H1 (cell line): ENCODE measurements at regions not wholly inside any gene's neighbourhood (a gene's known extent, or its start where the extent isn't known, plus 50 kb on each side); places are given as distances from the start of the nearest gene placed in this dataset.
A peak's percentile ranks its signal among the peaks of the same experiment; 100 is the strongest.
"Not testable (repeated sequence)": the region's sequence is repeated elsewhere in the genome, so short reads cannot be mapped to it uniquely, and the experiment has no call there.

ENCODE experiments used
- CTCF ChIA-PET: fragments of 300-600 bp; sonication (Branson Sonifier 250); formaldehyde crosslinking; loops from one replicate; lab custom pipeline; 2021; ENCODE audit not compliant: partially characterized antibody; lab: Charles Lee
- POLR2A ChIA-PET: fragments of 300-600 bp; sonication (Branson Sonifier 250); formaldehyde crosslinking; loops from one replicate; lab custom pipeline; 2021; ENCODE audit warnings: inconsistent platforms; ENCODE audit not compliant: partially characterized antibody; lab: Charles Lee
- DNase-seq, 2 experiments: peaks; one replicate each; pipeline versions ENCODE4 v3.0.0 to v3.0.0-alpha.2; 2010 to 2022; ENCODE audit warnings: low spot score in 2 of 2, low read depth in 1 of 2, mixed read lengths in 1 of 2
- FAIRE-seq: peaks from 2 replicates; lab custom pipeline; 2011; peaks lifted over from hg19 to GRCh38; lab: Jason Lieb, UNC
- H2AFZ ChIP-seq: 2 replicates; pipeline ENCODE4 v1.8.1; 2012; ENCODE audit warnings: low read length, inconsistent platforms
- H2AK5ac ChIP-seq: 2 replicates; pipeline ENCODE4 v1.6.1; 2013; ENCODE audit warnings: low read depth, low read length
- H2BK120ac ChIP-seq: replicated peaks from 2 replicates; pipeline ENCODE3; 2013; ENCODE audit warnings: low read depth, low read length, inconsistent platforms
- H2BK12ac ChIP-seq: 2 replicates; pipeline ENCODE4 v1.6.1; 2013; ENCODE audit warnings: low read depth, low read length
- H2BK15ac ChIP-seq: 2 replicates; pipeline ENCODE4 v1.6.1; 2013; ENCODE audit warnings: low read length
- H2BK20ac ChIP-seq: 2 replicates; pipeline ENCODE4 v1.6.1; 2013; ENCODE audit warnings: low read length
- H2BK5ac ChIP-seq: 2 replicates; pipeline ENCODE4 v1.6.1; 2013; ENCODE audit warnings: low read depth, low read length
- H3K14ac ChIP-seq: 2 replicates; pipeline ENCODE4 v1.6.1; 2013; ENCODE audit warnings: inconsistent platforms; ENCODE audit not compliant: insufficient read length
- H3K18ac ChIP-seq: 2 replicates; pipeline ENCODE4 v1.6.1; 2013; ENCODE audit warnings: low read length; ENCODE audit errors: extremely low read depth
- H3K23ac ChIP-seq: 2 replicates; pipeline ENCODE4 v1.6.1; 2013; ENCODE audit warnings: inconsistent platforms; ENCODE audit not compliant: insufficient read length
- H3K23me2 ChIP-seq: 2 replicates; pipeline ENCODE4 v1.6.1; 2013; ENCODE audit warnings: low read depth, low read length
- H3K27ac ChIP-seq: 2 replicates; pipeline ENCODE4 v1.6.1; 2011; ENCODE audit warnings: low read depth, low read length, inconsistent platforms
- H3K27me3 ChIP-seq, 4 experiments: replicated peaks in 1 of 4; 1 replicate in 1 of 4; 2 replicates in 3 of 4; pipeline versions ENCODE4 v1.6.1 to v1.8.1; 2011 to 2013; ENCODE audit warnings: low read length in 3 of 4, mild to moderate bottlenecking in 3 of 4, inconsistent platforms in 2 of 4, mixed read lengths in 2 of 4, moderate library complexity in 1 of 4; ENCODE audit not compliant: control insufficient read depth in 3 of 4, insufficient read depth in 3 of 4; ENCODE audit errors: extremely low read depth in 1 of 4
- H3K36me3 ChIP-seq, 4 experiments: 2 replicates each; pipeline versions ENCODE4 v1.6.1 to v1.8.1; 2011 to 2013; ENCODE audit warnings: mild to moderate bottlenecking in 4 of 4, low read length in 3 of 4, moderate library complexity in 2 of 4, control low read depth in 1 of 4, inconsistent platforms in 1 of 4; ENCODE audit not compliant: insufficient read depth in 4 of 4, control insufficient read depth in 2 of 4
- H3K4ac ChIP-seq: replicated peaks from 2 replicates; pipeline ENCODE3; 2013; ENCODE audit warnings: low read length, low read depth, mixed read lengths, inconsistent platforms; ENCODE audit not compliant: insufficient read length
- H3K4me1 ChIP-seq, 4 experiments: replicated peaks in 1 of 4; 1 replicate in 1 of 4; 2 replicates in 3 of 4; pipeline versions ENCODE4 v1.6.1 to v1.8.1; 2011 to 2013; ENCODE audit warnings: low read length in 3 of 4, inconsistent platforms in 2 of 4, mixed read lengths in 1 of 4; ENCODE audit not compliant: insufficient read depth in 4 of 4, control insufficient read depth in 3 of 4
- H3K4me2 ChIP-seq, 2 experiments: 2 replicates each; pipeline versions ENCODE4 v1.6.1 to v1.8.1; 2011 to 2013; ENCODE audit warnings: low read depth in 2 of 2, low read length in 2 of 2, control low read depth in 1 of 2, inconsistent platforms in 1 of 2, mild to moderate bottlenecking in 1 of 2; ENCODE audit not compliant: insufficient read depth in 1 of 2
- H3K4me3 ChIP-seq, 4 experiments: fragments of 200-600, 300-600 bp in 1 of 4; sonication (generic), shearing (Covaris generic), sonication (Bioruptor Twin) in 1 of 4; 2 replicates each; pipeline versions ENCODE4 v1.5.1 to v1.8.1; 2011 to 2016; ENCODE audit warnings: low read length in 4 of 4, low read depth in 3 of 4, control low read depth in 2 of 4, inconsistent platforms in 2 of 4, mild to moderate bottlenecking in 2 of 4, mixed read lengths in 1 of 4, moderate library complexity in 1 of 4; ENCODE audit not compliant: insufficient read depth in 2 of 4; ENCODE audit errors: extremely low read depth in 1 of 4
- H3K56ac ChIP-seq: replicated peaks from 2 replicates; pipeline ENCODE3; 2013; ENCODE audit warnings: low read depth, mild to moderate bottlenecking, mixed read lengths, low read length, inconsistent platforms; ENCODE audit not compliant: insufficient read length
- H3K79me1 ChIP-seq: 2 replicates; pipeline ENCODE4 v1.6.1; 2013; ENCODE audit warnings: low read depth, low read length, control low read depth
- H3K79me2 ChIP-seq, 2 experiments: 2 replicates each; pipeline versions ENCODE4 v1.6.1 to v1.8.1; 2012 to 2013; ENCODE audit warnings: low read length in 2 of 2, mild to moderate bottlenecking in 2 of 2, inconsistent platforms in 1 of 2; ENCODE audit not compliant: insufficient read depth in 2 of 2, control insufficient read depth in 1 of 2
- H3K9ac ChIP-seq, 4 experiments: replicated peaks in 1 of 4; 1 replicate in 1 of 4; 2 replicates in 3 of 4; pipeline versions ENCODE4 v1.6.1 to v1.8.1; 2011 to 2013; ENCODE audit warnings: low read depth in 3 of 4, low read length in 3 of 4, control low read depth in 2 of 4, mild to moderate bottlenecking in 2 of 4, moderate library complexity in 2 of 4, inconsistent platforms in 1 of 4; ENCODE audit errors: extremely low read depth in 1 of 4
- H3K9me3 ChIP-seq, 2 experiments: 2 replicates each; pipeline versions ENCODE4 v1.6.1 to v1.8.1; 2012 to 2013; ENCODE audit warnings: mild to moderate bottlenecking in 2 of 2, moderate library complexity in 2 of 2, control low read depth in 1 of 2, inconsistent platforms in 1 of 2, low read depth in 1 of 2, low read length in 1 of 2, mixed read lengths in 1 of 2; ENCODE audit not compliant: insufficient read depth in 2 of 2
- H4K20me1 ChIP-seq, 2 experiments: replicated peaks in 1 of 2; 2 replicates each; pipeline versions ENCODE3 to v1.8.1; 2011 to 2013; ENCODE audit warnings: inconsistent platforms in 2 of 2, low read length in 2 of 2, mild to moderate bottlenecking in 1 of 2; ENCODE audit not compliant: insufficient read depth in 2 of 2, control insufficient read depth in 1 of 2
- H4K5ac ChIP-seq: 2 replicates; pipeline ENCODE4 v1.6.1; 2013; ENCODE audit warnings: low read length, low read depth, mixed read lengths, inconsistent platforms; ENCODE audit not compliant: insufficient read length
- H4K8ac ChIP-seq: 2 replicates; pipeline ENCODE4 v1.8.0; 2013; ENCODE audit warnings: mild to moderate bottlenecking, moderate library complexity, low read length, inconsistent platforms; ENCODE audit not compliant: insufficient read depth; ENCODE audit errors: extremely low read depth
- H4K91ac ChIP-seq: replicated peaks from 2 replicates; pipeline ENCODE3; 2013; ENCODE audit warnings: low read length, mixed read lengths, inconsistent platforms; ENCODE audit not compliant: insufficient read length
- WGBS, 2 experiments: shearing (Covaris generic) in 1 of 2; methylation state at CpG; one replicate each; pipeline versions ENCODE4 v1.1.6 to v1.1.7; 2013 to 2015; ENCODE audit warnings: low lambda C conversion rate in 2 of 2, mixed read lengths in 2 of 2, inconsistent platforms in 1 of 2, low coverage in 1 of 2, missing lambda C conversion rate in 1 of 2; ENCODE audit not compliant: insufficient replicate concordance in 2 of 2, insufficient coverage in 1 of 2, insufficient read length in 1 of 2; ENCODE audit errors: extremely low coverage in 1 of 2, missing lambda C conversion rate in 1 of 2; 5-methylcytosine and 5-hydroxymethylcytosine counted together

GRCh38 chr4:3956165-3956867 is 190.1 kb downstream of the ADRA2C start:
- H2AFZ ChIP-seq, H3K9ac ChIP-seq, H3K4me1 ChIP-seq, H3K79me2 ChIP-seq, H3K27me3 ChIP-seq, H2BK120ac ChIP-seq, H3K14ac ChIP-seq, H4K5ac ChIP-seq, H2AK5ac ChIP-seq, H3K79me1 ChIP-seq, FAIRE-seq, H3K18ac ChIP-seq, H3K27ac ChIP-seq, H2BK15ac ChIP-seq, H3K36me3 ChIP-seq, H3K9me3 ChIP-seq, H2BK12ac ChIP-seq, H3K4ac ChIP-seq, H3K23me2 ChIP-seq, H4K91ac ChIP-seq, H4K20me1 ChIP-seq, H4K8ac ChIP-seq, H2BK20ac ChIP-seq, H3K56ac ChIP-seq, H2BK5ac ChIP-seq, H3K23ac ChIP-seq: not testable (repeated sequence)
- POLR2A ChIA-PET = interaction anchor here (0.6 kb wide), 2 partner anchors 13 to 17 kb away, joined by 3 read pairs; no protein-coding TSS in a partner anchor
- peak overlapping the region; percentile 51 to 60 for H3K4me2 ChIP-seq
- H3K4me3 ChIP-seq = peak overlapping the region in 2 of 4 experiments; percentile 23 to 81; a peak in 3 of 8 replicates
- CTCF ChIA-PET = interaction anchor here (0.8 to 1.0 kb wide), 2 partner anchors 75 to 147 kb away, joined by 3 read pairs; no protein-coding TSS in a partner anchor
- peak in 1 of 2 experiments; percentile 87 for DNase-seq
- WGBS, 2 experiments = 20% methylated on average over 21 of the region's 38 CpGs; no CpG with 5 or more reads in 1 of the 2 experiments
